ENCODE measurements at regions not wholly inside any gene's neighbourhood (a gene's known extent, or its start where the extent isn't known, plus 50 kb on each side); places are given as distances from the start of the nearest gene placed in this dataset.

DNA sequence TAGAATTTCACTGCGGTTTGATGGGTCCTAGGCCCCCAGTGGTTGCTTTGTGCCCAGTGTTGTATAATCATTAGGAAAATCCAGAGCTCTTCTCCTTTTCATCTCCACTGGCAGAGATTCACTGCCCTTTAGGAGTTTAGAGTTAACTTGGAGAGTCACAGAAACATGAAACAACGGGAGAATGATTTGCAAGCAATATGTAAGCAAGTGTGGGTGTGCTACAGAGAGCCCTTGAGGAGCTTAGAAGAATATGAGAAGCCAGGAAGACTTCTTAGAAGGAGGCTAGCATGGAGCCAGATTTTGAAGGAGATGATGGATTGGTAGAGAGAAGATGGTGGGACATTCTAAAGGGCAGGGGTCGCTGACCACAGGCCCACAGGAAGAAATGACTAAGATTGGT is 327.3 kb downstream of the ZNF326 start:
- TF ChIP-seq, protein P1, sequence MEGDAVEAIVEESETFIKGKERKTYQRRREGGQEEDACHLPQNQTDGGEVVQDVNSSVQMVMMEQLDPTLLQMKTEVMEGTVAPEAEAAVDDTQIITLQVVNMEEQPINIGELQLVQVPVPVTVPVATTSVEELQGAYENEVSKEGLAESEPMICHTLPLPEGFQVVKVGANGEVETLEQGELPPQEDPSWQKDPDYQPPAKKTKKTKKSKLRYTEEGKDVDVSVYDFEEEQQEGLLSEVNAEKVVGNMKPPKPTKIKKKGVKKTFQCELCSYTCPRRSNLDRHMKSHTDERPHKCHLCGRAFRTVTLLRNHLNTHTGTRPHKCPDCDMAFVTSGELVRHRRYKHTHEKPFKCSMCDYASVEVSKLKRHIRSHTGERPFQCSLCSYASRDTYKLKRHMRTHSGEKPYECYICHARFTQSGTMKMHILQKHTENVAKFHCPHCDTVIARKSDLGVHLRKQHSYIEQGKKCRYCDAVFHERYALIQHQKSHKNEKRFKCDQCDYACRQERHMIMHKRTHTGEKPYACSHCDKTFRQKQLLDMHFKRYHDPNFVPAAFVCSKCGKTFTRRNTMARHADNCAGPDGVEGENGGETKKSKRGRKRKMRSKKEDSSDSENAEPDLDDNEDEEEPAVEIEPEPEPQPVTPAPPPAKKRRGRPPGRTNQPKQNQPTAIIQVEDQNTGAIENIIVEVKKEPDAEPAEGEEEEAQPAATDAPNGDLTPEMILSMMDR (IDR thresholded peaks at IDR 0.05; ENCODE audit: extremely low read depth, missing control alignments) = no peak
- no peak for DNase-seq (ENCODE audit: low spot score)

DNA sequence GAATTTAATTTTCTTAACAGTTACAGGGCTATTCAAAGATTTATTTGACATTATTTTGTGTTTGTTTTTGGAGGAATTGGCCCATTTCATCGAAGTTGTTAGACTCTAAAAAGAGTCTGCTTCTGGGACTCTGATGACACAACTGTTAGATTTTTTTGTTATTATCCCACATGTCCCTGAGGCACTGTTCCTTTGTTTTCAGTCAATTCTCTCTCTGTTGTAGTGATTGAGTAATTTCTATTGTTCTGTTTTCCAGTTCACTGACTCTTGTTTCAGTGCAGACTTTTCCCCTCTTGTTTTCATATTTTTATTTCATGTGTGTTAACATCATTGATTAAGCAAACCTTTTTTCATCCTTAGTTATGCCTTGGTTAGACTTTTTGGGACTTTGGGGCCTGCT is 325.0 kb downstream of the ZNF326 start:
- TF ChIP-seq, protein P1 (IDR thresholded peaks at IDR 0.05; ENCODE audit: extremely low read depth, missing control alignments) = no peak

DNA sequence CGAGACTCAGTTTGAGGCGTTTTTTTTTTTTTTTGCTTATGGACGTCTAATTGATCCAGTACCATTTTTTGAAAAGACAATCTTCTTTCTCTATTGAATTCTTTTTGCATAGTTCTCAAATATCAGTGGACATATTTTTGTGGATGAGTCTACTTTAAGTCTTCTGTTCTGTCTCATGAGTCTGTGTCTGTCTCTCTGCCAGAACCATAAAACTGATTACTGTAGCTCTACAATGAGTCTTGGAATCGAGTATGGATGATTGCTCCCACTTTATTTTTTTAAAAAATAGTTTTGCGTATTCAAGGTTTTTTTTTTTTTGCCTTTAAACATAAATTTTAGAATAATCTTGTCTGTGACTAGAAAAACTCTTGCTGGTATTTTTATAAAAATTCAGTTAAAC is 323.5 kb downstream of the ZNF326 start:
- TF ChIP-seq, protein P1 (IDR thresholded peaks at IDR 0.05; ENCODE audit: extremely low read depth, missing control alignments) = no peak
- no peak for DNase-seq (ENCODE audit: low spot score)

More for the DNA sequence above, 325.0 kb downstream of the ZNF326 start:
- no peak for DNase-seq (ENCODE audit: low spot score)

DNA sequence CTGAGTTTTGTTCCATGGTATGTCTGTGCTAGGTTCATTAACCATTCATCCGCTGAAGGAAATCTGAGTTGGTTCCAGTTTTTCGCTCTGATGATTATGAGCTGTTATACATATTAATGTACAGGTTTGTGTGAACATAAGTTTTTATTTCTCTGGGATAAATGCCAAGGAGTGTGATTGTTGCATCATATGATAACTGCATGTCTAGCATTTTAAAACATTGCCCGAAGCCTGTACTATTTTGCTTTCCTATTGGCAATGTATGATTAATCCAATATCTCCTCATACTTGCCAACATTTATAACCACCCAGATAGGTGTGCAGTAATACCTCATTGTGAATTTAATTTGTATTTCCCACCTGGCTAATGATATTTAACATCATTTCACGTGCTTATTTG is 322.7 kb downstream of the ZNF326 start:
- TF ChIP-seq, protein P1 (IDR thresholded peaks at IDR 0.05; ENCODE audit: extremely low read depth, missing control alignments) = no peak
- no peak for DNase-seq (ENCODE audit: low spot score)

DNA sequence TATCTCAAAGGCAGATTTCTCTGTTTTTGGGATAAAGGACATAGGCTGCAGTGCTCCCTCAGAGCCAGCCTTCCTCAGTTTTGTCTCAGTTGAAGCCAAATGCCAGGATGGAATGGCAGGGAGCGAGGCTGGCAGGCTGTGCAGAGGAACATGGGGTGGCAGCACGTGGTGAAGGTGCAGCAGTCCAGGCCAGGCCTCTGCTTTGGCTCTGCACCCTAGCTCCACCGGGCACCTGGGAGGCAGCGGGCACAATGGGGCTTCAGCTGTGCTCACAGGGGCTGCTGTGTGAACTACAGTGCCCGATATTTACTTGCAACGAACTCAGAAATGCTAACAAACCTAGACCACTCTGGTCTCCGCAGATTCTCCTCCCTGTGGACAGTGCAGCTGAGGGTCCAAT is 319.6 kb downstream of the ZNF326 start:
- TF ChIP-seq, protein P1 (IDR thresholded peaks at IDR 0.05; ENCODE audit: extremely low read depth, missing control alignments) = no peak

DNA sequence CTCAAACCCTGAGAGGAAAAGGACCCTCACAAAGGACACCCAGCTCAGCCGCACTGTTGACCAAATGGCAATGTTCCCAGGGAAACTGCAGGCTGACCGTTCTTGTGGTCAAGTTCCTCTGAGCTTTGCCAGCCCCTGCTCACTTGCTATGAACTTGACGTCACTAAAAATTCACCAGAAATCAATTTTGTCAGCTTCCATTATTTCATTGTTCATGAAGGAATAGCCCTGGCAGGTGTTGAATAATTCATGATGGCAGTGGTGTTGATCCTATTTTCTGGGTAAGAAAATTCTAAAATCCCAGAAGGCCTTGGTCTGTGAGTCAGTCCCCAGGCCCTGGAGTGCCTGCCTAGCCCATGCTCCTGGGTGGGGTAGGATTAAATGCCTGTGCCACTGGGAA is 318.9 kb downstream of the ZNF326 start:
- DNase-seq (ENCODE audit: low spot score) = no peak
- TF ChIP-seq, protein P1 (IDR thresholded peaks at IDR 0.05; ENCODE audit: extremely low read depth, missing control alignments) = no peak

More for the DNA sequence above, 319.6 kb downstream of the ZNF326 start:
- DNase-seq (ENCODE audit: low spot score) = no peak

DNA sequence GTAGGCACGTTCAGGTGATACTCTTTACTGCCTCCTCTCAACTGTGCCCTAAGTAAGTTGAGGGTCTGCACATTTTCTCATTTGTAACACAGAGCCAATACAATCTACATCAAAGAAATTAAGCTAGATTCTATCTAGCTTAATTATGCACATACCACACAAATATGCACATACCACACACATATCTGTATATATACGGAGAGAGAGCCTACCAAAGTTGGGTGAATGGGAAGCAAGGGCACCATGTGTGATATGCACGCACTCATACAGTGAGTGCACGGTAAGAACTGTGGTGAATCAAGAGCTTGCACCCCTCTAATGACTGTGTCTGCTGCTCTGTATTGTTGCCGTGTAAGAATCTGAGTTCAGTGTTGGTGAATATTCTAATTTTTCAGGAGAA is 314.9 kb downstream of the ZNF326 start:
- TF ChIP-seq, protein P1 (IDR thresholded peaks at IDR 0.05; ENCODE audit: extremely low read depth, missing control alignments) = no peak
- no peak for DNase-seq (ENCODE audit: low spot score)

All from GM20000 (cell line).